Sigmoid colon (tissue), 4 donors: ENCODE measurements at regions not wholly inside any gene's neighbourhood (a gene's known extent, or its start where the extent isn't known, plus 50 kb on each side); places are given as distances from the start of the nearest gene placed in this dataset.

ENCODE experiments used
- CTCF ChIP-seq, 4 experiments: fragments of 450-650 bp in 3 of 4; fragments of 200-600 bp in 1 of 4; IDR thresholded peaks; one replicate each; pipeline ENCODE4 v1.5.1; 2016 to 2019; ENCODE audit warnings: antibody characterized with exemption in 4 of 4, mild to moderate bottlenecking in 3 of 4, moderate library complexity in 2 of 4
- EP300 ChIP-seq, 4 donors: sonication (generic); formaldehyde crosslinking; IDR thresholded peaks; one replicate each; pipeline ENCODE4 v1.6.1; 2017; ENCODE audit warnings: antibody characterized with exemption in 4 of 4
- POLR2A ChIP-seq, 2 donors: fragments of 450-650 bp; IDR thresholded peaks; one replicate each; pipeline ENCODE4 v1.6.1; 2016; ENCODE audit warnings: antibody characterized with exemption in 2 of 2, mild to moderate bottlenecking in 2 of 2, moderate library complexity in 2 of 2
- POLR2AphosphoS5 ChIP-seq, 4 donors: sonication (generic); formaldehyde crosslinking; IDR thresholded peaks; one replicate each; pipeline ENCODE4 v1.6.1; 2017; ENCODE audit warnings: antibody characterized with exemption in 4 of 4

- TF ChIP-seq CTCF (IDR thresholded peaks at IDR 0.05) (no peak), POLR2A (IDR thresholded peaks at IDR 0.05) (no peak), POLR2AphosphoS5 (IDR thresholded peaks at IDR 0.05) (no peak), EP300 (IDR thresholded peaks at IDR 0.05) (no peak)
These were observed 422.8 kb upstream of the ZMIZ1 start for GRCh38 chr10:78645975-78646374.
